IPS DF 19.7 (cell line): ENCODE measurements at regions not wholly inside any gene's neighbourhood (a gene's known extent, or its start where the extent isn't known, plus 50 kb on each side); places are given as distances from the start of the nearest gene placed in this dataset.
"Not testable (repeated sequence)": the region's sequence is repeated elsewhere in the genome, so short reads cannot be mapped to it uniquely, and the experiment has no call there.

ENCODE experiments used
- DNase-seq: peaks from one replicate; pipeline ENCODE4 v3.0.0-alpha.2; 2013; ENCODE audit warnings: low read depth, low spot score

DNA sequence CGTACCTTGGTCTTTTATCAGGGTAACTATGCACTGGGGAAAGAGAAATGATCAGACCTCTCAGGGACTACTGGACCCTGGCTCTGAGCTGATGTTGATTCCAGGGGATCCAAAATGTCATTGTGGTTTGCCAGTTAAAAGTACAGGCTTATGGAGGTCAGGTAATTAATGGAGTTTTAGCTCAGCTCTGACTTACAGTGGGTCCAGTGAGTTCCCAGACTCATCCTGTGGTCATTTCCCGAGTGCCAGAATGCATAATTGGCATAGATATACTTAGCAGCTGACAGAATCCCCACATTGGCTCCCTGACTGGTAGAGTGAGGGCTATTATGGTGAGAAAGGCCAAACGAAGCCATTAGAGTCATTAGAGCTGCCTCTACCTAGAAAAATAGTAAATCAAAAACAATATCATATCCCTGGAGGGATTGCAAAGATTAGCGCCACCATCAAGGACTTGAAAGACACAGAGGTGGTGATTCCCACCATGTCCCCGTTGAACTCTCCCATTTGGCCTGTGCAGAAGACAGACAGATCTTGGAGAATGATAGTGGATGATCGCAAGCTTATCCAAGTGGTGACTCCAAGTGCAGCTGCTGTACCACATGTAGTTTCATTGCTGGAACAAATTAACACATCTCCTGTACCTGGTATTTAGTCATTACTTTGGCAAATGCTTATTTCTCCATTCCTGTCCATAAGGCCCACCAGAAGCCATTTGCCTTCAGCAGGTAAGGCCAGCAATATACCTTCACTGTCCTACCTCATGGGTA, 152.4 kb downstream of the THBS2 start:
- DNase-seq: no peak

DNA sequence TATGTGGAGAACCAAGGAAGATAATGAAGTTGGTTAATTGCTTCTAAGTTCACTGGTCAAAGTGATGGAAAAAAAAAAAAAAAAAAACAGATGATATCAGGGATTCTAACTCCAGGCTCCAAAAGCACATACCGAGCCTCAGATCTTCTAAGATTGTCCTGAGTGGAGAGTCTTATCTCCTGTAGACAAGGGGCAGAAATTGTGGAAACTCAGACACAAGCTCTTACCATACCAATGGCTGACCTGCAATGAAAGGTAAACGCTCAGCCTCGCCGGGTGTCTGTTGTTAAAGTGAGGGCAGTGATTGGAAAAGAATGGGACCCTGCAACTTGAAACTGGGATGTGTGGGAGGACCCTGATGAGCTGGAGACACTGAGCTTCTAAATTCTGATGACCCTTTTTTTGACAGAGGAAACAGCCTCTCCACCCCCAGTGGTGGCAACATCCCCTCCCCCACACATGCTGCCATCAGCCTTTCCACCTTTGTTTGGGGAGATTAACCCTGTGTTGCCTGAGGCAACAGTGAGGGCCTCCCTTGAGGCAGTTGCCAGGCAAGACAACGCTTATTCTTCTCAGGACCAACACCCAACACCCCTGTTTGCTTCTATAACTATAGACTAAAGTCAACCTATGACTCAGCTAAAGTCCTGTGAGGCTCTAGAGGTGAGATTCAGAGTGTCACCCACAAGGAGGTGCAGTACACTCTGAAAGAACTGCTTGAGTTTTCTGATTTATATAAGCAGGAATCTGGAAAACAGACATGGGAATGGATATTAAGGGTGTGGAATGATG, 154.0 kb downstream of the THBS2 start:
- no peak for DNase-seq

DNA sequence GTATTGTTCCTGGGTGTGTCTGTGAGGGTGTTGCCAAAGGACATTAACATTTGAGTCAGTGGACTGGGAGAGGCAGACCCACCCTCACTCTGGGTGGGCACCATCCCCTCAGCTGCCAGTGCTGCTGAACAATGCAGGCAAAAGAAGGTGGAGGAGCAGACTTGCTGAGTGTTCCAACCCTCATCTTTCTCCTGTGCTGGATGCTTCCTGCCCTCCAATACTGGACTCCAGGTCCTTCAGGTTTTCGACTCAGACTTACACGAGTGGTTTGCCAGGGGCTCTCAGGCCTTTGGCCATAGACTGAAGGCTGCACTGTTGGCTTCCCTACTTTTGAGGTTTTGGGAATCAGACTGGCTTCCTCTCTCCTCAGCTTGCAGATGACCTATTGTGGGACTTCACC, 155.0 kb downstream of the THBS2 start:
- DNase-seq: not testable (repeated sequence)

DNA sequence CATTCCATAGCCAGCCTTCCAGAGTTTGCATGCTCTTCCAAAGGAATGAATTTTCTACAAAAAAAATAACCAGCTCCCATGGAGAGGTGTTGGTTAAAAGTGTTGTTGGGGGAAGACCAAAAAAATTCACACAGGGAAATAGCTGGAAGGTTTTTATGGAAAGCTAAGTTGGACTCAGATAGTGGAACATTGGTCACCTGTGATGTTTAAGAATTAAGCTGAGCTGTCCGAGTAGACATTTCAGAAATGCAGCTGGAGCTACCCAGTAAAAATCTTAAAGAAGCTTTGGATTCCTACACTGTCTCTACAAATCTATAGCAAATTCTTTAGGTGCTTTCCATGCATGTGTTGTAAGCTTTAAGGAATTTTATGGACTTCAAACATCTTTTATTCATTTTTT, 155.5 kb downstream of the THBS2 start:
- no peak for DNase-seq

DNA sequence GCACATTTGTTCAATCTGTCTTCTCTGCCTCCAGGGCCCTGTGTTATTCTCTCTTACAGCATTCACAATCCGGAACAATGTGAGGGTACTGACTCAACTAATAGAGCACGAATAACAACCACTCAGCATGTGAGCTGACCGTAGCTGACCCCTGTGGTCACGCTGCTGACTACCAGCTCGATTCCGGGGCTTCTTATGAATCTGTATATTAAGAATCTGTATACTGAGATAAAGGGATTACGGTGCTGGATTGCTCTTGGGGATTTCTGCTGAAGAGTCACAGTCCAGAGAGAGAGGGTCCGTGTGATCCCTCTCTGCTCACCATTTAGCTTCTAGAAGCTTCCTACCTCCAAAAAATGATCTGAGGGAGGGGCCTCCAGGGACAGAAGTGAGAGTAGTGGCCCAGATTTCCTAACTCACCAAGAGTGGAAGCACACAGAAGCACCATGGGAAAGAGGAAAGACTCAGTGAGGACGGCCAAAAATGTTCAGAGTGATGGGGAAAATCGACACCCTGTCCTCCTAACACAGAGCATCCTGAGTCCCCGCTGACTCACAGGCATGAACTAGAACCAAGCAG, 156.2 kb downstream of the THBS2 start:
- DNase-seq: no peak

DNA sequence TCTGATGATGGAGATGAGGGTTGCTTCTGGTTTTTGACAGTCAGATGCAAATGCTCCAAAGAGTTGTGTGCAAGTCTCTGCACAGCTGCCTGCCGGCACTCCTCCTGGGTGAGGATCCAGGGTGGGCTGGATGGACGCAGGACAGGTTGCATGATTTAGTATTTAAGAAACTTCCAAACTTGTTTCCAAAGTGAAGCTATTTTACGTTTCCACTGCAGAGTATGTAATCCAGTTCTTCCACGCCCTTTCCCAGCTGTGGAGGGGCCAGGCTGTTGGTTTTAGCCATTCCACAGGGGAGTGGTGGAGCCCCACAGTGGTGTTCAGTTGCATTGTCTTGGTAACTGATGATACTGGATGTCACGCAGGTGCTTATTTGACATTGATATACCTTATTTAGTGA, 157.3 kb downstream of the THBS2 start:
- DNase-seq: no peak

DNA sequence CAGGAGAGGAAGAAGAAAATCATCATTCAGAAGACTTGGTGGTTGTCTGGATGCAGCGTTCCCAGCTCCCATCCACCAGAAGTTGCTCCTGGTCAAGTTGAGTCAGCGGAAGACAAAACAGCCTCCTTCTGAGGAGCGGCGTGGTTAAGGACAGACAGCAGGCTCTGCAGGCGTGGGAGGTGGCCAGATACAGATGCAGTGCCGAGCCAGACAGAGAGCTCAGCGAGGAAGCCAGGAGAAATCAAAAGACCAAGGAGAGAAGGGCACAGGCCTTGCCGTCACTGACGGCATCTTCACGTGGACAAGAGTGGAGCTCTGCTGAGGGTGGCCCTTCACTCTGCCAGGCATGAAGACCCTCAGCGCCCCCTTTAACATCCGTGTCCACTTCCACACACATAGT, 158.5 kb downstream of the THBS2 start:
- no peak for DNase-seq

DNA sequence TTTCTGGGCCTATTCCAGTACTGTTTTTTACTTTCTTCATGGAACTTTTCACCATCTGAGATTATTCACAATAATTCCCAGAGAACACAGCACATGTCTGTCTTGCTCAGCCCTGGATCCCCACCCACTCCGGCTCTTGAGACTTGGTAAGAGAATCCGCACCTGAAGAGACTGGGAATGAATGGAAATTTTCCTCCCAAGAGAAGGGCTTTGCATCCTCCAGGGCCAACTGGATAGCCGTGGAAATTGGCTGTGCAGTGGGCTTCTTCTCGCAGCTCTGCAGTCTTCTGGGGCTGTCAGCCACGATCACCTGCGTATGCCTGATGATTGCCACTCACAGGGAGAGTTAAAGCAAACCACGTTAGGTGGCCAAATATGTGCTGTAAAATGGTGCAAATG, 159.1 kb downstream of the THBS2 start:
- no peak for DNase-seq

DNA sequence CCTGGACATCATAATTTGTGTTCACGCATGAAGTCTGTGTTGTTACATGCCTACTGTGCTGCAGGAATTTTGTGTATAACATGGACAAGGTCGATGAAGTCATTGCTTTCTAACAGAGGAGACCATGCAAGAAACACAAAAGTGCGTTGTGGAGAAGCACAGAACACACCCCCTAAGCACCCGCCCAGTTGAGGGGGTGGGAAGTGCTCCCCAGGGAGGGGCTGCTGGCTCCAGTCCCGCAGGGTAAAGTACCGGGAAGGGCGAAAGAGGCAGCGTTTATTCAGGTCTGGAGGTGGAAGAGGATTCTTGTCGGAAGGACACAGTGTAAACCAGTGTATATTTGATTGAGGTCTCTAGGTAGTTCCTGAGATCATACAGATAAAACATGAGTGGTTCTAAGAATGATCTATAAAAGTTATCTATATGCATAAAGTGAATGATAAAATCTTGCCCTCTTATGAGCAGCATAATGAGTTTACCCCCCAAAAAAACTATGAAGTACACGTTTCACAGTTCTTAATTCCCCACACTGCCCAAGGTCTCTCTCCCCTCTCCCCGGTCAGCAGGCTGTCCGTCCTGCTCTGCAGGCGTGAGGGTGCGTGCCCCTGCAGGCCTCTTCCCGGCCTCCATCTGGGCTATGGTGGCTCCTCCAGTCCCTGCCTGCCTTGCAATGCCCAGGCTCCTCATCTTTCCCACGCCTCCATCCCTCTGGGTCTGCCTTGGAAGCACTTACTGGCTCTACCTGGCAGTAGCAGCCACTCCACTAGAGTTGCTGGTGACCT, 159.7 kb downstream of the THBS2 start:
- no peak for DNase-seq

DNA sequence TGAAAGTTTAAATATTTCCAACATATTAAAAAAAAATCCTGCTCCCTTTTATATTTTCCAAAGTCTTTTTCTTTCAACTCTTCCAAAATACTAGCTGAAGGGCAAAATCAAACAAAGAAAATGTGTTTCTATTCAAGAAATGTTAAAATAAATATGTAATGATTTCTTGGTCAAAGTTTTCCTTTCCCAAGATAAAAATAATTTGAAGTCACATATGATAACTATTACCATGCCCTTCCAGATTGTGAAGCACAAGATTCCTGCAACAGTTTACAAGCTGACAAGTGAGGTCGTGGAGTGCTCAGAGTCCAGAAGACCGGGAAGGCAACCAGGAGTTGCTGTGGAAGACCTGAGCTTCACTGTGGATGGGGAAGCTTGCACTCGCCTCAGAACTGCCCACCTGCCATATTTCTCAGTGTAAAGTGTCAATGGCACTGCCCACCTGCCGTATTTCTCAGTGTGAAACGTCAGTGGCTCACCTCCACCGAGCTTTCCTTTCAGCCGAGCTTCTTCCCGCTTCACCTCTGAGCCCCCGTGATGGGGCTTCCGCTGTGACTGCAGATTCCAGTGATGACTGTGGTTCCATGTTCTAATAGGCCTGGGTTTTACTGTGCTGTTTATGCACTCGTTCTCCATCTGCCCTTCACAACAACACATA, 160.5 kb downstream of the THBS2 start:
- no peak for DNase-seq

DNA sequence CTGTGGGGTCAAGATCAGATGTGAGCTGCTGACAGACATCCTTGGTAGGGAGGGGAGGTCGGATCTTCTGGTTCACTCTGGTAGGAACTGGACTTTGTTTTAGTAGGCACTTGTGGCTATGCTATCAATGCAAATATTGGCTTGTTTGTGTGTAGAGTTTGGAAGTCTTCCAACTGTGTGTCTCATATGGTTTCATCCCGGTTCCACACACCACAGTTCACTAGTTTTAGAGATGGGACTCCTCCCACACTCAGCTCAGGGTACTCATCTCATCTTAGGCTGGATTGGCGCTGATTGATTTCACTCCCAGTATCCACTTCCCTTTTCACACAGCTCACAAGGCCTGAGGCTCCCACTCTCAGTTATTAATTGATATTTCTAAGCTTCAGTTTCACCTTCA, 161.3 kb downstream of the THBS2 start:
- DNase-seq: no peak

DNA sequence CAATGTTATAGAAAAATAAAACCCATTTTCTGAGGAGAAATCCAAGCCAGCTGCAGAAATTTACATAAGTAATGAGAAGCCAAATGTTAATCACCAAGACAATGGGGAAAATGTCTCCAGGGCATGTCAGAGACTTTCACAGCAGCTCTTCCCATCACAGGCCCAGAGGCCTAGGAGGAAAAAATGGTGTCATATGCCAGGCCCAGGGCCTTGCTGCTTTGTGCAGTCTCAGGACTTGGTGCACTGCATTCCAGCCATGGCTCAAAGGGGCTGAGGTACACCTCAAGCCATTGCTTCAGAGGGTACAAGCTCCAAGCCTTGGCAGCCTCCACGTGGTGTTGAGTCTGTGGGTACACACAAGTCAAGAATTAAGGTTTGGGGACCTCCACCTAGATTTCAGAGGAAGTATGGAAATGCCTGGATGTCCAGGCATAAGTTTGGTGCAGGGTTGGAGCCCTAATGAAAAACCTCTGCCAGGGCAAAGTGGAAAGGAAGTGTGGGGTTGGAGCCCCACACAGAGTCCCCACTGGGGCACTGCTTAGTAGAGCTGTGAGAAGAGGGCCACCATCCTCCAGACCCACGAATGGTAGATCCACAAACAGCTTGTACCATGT, 163.0 kb downstream of the THBS2 start:
- DNase-seq: not testable (repeated sequence)

DNA sequence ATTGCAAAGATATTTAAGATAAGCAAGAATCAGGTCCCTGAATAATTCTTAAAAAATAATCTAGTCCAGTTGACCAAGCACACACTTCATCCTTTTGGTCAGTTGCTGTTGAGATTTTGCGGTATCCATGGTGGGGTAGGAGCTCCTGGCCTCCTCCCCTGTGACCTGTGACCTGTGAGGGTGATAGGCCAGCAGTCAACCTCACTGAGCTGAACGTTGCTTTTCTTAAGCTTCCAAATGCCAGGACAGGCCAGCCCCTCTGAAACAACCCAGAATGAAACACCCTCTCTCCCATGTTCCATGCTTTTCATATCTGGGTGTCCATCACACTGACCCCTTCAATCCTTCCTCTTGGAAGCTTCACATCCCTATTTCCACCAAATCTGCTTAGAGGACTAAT, 164.9 kb downstream of the THBS2 start:
- DNase-seq: no peak

DNA sequence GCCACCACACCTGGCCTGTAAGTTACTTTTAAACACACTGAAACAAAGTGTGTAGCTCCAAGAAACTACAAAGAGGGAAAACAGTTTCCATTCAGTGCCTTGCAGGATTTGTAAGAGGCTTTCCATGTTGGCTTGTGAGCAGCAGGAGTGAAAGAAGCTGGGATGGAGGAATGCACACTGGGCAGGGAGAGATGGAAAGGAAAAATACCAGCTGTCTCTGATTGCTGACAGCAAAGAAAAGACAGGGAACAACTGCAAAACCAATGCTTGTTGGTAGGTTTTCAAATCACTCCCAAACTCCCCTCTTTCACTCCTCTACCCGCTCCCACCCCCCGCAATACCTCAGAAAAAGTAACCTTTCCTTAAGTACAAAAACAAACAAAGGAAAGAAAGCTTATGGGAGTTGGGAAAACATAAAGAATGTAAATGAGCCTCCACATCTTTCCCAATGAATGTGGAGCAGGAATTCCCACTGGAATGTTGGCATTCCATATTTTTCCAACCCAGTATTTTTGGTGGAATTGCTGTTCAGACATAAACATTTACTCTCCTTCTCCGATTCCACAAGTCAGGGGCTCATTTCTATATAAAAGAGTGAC, 166.1 kb downstream of the THBS2 start:
- no peak for DNase-seq

DNA sequence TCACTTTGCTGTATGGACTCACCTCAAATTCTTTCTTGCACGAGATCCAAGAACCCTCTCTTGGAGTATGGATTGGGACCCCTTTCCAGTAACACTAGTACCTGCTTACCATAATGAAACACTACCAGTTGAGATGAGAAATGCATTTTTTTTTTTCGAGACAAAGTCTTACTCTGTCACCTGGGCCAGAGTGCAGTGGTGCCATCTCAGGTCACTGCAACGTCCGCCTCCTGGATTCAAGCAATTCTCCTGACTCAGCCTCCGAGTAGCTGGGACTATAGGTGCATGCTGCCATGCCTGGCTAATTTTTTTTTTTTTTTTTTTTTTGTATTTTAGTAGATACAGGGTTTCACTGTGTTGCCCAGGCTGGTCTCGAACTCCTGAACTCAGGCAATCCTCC, 167.0 kb downstream of the THBS2 start:
- DNase-seq: not testable (repeated sequence)

DNA sequence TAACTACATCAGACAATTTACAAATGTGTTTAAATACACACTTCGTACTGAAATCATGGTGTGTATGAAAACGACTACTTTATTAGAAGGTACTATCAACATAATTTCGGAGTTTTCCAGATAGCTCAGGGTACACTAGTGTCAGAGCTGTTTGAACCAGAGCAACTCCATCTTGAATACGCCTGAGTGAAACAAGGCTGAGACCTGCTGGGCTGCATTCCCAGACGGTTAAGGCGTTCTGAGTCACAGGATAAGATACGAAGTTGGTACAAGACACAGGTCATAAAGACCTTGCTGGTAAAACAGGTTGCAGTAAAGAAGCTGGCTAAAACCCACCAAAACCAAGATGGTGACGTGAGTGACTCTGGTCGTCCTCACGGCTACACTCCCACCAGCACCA, 167.6 kb downstream of the THBS2 start:
- no peak for DNase-seq

DNA sequence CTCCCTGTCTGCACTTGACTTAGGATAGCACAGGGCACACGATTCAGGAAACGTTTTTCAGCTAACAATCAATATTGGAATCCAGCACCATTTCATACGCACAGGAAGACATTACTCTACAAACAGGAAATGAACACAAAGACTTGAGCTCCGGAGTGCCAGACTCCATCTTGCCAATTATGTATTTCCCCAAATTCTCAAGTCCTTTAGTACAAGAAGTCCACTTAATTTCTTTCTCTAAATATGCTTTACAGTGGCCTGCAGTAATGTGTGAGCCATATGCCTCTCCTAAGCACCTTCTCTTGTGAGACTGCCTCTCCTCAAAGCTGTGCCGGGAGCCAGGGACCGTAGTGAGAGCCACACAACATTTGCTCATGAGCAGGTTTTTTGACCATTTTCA, 168.2 kb downstream of the THBS2 start:
- DNase-seq: no peak

DNA sequence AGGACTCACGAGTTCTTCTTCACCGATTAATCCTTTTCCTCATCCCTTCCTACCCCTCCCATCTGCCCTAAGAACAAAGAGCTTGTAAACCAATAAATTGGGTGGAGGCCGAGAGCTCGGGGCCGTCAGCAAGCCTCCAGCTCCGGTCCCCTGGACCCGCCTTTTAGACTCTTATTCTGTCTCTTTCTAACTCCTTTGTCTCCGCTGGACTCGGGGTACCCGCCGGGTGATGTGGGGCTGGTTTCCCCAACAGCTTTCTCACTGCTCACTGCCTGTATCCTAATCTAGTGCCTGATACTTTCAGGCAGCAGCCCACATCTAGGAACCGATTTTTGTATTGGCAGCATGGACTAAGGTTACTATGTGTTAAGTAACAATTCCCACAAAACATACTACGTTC, 169.1 kb downstream of the THBS2 start:
- not testable (repeated sequence) for DNase-seq

DNA sequence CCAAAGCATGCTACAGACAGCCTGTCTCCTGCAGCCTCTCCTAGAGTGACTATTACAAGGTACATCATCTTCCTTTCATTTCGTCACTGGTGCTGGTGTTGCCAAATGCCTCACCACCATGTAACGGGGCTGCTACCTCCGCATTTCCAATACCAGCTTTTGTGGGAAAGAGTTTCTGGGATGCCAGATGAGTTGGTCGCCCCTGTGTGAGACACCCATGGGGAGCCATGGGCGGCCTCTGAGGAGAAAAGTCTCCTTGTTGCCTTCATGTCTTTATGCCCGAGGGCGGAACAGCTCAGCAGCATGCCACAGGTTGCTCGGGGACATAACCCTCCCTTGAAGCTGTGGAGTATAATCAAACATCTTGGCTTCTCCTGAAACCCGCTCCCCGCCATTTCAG, 169.6 kb downstream of the THBS2 start:
- DNase-seq: no peak

DNA sequence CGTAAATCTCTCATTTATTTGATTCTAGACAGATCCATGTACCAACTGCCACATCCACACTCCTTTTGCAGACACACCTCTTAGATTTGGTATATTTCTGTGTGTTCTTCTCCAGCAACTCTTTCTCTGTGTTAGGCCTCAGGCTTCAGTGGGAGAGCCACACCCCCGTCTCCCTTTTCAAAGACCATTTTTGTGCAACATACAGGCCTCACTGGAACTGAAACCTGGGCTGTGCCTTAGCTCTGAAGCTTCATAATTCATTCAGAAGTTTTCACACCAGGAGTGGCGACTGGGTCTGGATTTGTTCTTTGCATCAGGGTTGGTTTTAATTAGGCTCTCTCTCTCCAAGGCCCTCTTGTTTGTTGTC, 170.2 kb downstream of the THBS2 start:
- DNase-seq: no peak
